ENCODE measurements at regions not wholly inside any gene's neighbourhood (a gene's known extent, or its start where the extent isn't known, plus 50 kb on each side); places are given as distances from the start of the nearest gene placed in this dataset.

GRCh38 chr5:85108471-85108870 lies 723.8 kb upstream of the EDIL3 start:
- Histone ChIP-seq H3K36me3 (no peaks in the 10 kb centered on the region), H3K27ac (no peak overlapping the region), H3K4me1 (no peaks in the 10 kb centered on the region), H3K27me3 (no peaks in the 10 kb centered on the region), H3K9me3 (peaks cover 0 to 16% of the 10 kb centered on the region in 2 donors), H3K4me3 (no peak overlapping the region)
- intact Hi-C loops (cut with DNase I; ENCODE audit: low total_unique reads) = no loop called here
- DNase-seq (ENCODE audit: low spot score in 2 of 2) = no peak
- no peak for TF ChIP-seq CTCF (IDR thresholded peaks at IDR 0.05)
- TF ChIP-seq POLR2AphosphoS5 (IDR thresholded peaks at IDR 0.05) = no peak
- TF ChIP-seq POLR2A (IDR thresholded peaks at IDR 0.05) = no peak

GRCh38 chr5:85109616-85110015 lies 724.9 kb upstream of the EDIL3 start:
- H3K27ac ChIP-seq = no peak overlapping the region
- no peaks in the 10 kb centered on the region for H3K36me3 ChIP-seq
- no peaks in the 10 kb centered on the region for H3K27me3 ChIP-seq
- TF ChIP-seq POLR2A (IDR thresholded peaks at IDR 0.05) (no peak), POLR2AphosphoS5 (IDR thresholded peaks at IDR 0.05) (no peak), CTCF (IDR thresholded peaks at IDR 0.05) (no peak)
- H3K4me3 ChIP-seq = no peak overlapping the region
- no peak for DNase-seq (ENCODE audit: low spot score in 2 of 2)
- peaks cover 0 to 16% of the 10 kb centered on the region in 2 donors for H3K9me3 ChIP-seq
- intact Hi-C loops (cut with DNase I; ENCODE audit: low total_unique reads) = no loop called here
- no peaks in the 10 kb centered on the region for H3K4me1 ChIP-seq

GRCh38 chr5:85132269-85132668 lies 747.6 kb upstream of the EDIL3 start:
- intact Hi-C loops (cut with DNase I; ENCODE audit: low total_unique reads) = no loop called here
- H3K4me3 ChIP-seq = no peak overlapping the region
- no peak for DNase-seq (ENCODE audit: low spot score in 2 of 2)
- H3K9me3 ChIP-seq = no peaks in the 10 kb centered on the region
- no peak overlapping the region for H3K27ac ChIP-seq
- no peaks in the 10 kb centered on the region for H3K27me3 ChIP-seq
- no peaks in the 10 kb centered on the region for H3K36me3 ChIP-seq
- TF ChIP-seq POLR2AphosphoS5 (IDR thresholded peaks at IDR 0.05) (no peak), POLR2A (IDR thresholded peaks at IDR 0.05) (no peak), CTCF (IDR thresholded peaks at IDR 0.05) (no peak)
- H3K4me1 ChIP-seq = no peaks in the 10 kb centered on the region

- Histone ChIP-seq H3K4me1 (no peaks in the 10 kb centered on the region), H3K27me3 (no peaks in the 10 kb centered on the region), H3K27ac (no peak overlapping the region), H3K4me3 (no peak overlapping the region), H3K9me3 (no peaks in the 10 kb centered on the region), H3K36me3 (no peaks in the 10 kb centered on the region)
- no peak for DNase-seq (ENCODE audit: low spot score in 2 of 2)
- TF ChIP-seq POLR2AphosphoS5 (IDR thresholded peaks at IDR 0.05) = no peak
- TF ChIP-seq POLR2A (IDR thresholded peaks at IDR 0.05) = no peak
- no peak for TF ChIP-seq CTCF (IDR thresholded peaks at IDR 0.05)
- intact Hi-C loops (cut with DNase I; ENCODE audit: low total_unique reads) = no loop called here
Measured at GRCh38 chr5:85140471-85140870, 755.8 kb upstream of the EDIL3 start.

GRCh38 chr5:85143138-85143537 lies 758.5 kb upstream of the EDIL3 start:
- Histone ChIP-seq H3K4me3 (no peak overlapping the region), H3K9me3 (no peaks in the 10 kb centered on the region), H3K27me3 (no peaks in the 10 kb centered on the region), H3K27ac (no peak overlapping the region), H3K36me3 (no peaks in the 10 kb centered on the region), H3K4me1 (no peaks in the 10 kb centered on the region)
- TF ChIP-seq POLR2AphosphoS5 (IDR thresholded peaks at IDR 0.05) (no peak), CTCF (IDR thresholded peaks at IDR 0.05) (no peak), POLR2A (IDR thresholded peaks at IDR 0.05) (no peak)
- intact Hi-C loops (cut with DNase I; ENCODE audit: low total_unique reads) = no loop called here
- no peak for DNase-seq (ENCODE audit: low spot score in 2 of 2)
